Body of pancreas (tissue), 4 donors: ENCODE measurements at regions not wholly inside any gene's neighbourhood (a gene's known extent, or its start where the extent isn't known, plus 50 kb on each side); places are given as distances from the start of the nearest gene placed in this dataset.

Experiments used
- ATAC-seq: fragments of 150-250 bp; one replicate; pipeline ENCODE4 v1.9.1; 2016
- DNase-seq, 4 donors: peaks; one replicate each; pipeline ENCODE4 v3.0.0-alpha.2; 2019
- H3K27ac ChIP-seq, 4 donors: fragments of 200-600 bp; sonication (generic); 1 replicate in 3 of 4; 2 replicates in 1 of 4; pipeline versions ENCODE4 v1.5.1 to v1.6.1; 2016 to 2019; ENCODE audit warnings: mild to moderate bottlenecking in 1 of 4, mixed read lengths in 1 of 4, moderate library complexity in 1 of 4
- H3K27me3 ChIP-seq, 2 donors: fragments of 200-600 bp; sonication (generic); one replicate each; pipeline ENCODE4 v1.6.0; 2016; ENCODE audit warnings: mild to moderate bottlenecking in 1 of 2
- H3K36me3 ChIP-seq, 2 donors: fragments of 200-600 bp; sonication (generic); replicated peaks in 1 of 2; 2 replicates each; pipeline ENCODE4 v1.5.1; 2016; ENCODE audit warnings: low read depth in 2 of 2; ENCODE audit not compliant: insufficient read depth in 1 of 2
- H3K4me1 ChIP-seq: fragments of 200-600 bp; sonication (generic); one replicate; pipeline ENCODE4 v1.6.0; 2016
- H3K4me3 ChIP-seq, 2 donors: fragments of 200-600 bp; sonication (generic); 1 replicate in 1 of 2; 2 replicates in 1 of 2; pipeline ENCODE4 v1.5.1; 2016 to 2019
- H3K9me3 ChIP-seq, 3 donors: fragments of 200-600 bp; sonication (generic); 1 replicate in 2 of 3; 2 replicates in 1 of 3; pipeline ENCODE4 v1.5.1; 2016
- CTCF ChIP-seq, 7 experiments: fragments of 450-650 bp in 4 of 7; fragments of 200-600 bp in 3 of 7; sonication (generic) in 3 of 7; IDR thresholded peaks; one replicate each; pipeline ENCODE4 v1.5.1; 2016 to 2019; ENCODE audit warnings: antibody characterized with exemption in 7 of 7
- POLR2A ChIP-seq, 3 donors: fragments of 450-650 bp; IDR thresholded peaks; one replicate each; pipeline ENCODE4 v1.6.1; 2016; ENCODE audit warnings: antibody characterized with exemption in 3 of 3, mild to moderate bottlenecking in 2 of 3
- WGBS, 2 donors: methylation state at CpG; one replicate each; pipeline ENCODE4 v1.1.5; 2017; 5-methylcytosine and 5-hydroxymethylcytosine counted together
- intact Hi-C: fragments of 100-400 bp; cut with DNase I; formaldehyde crosslinking; loops from one replicate; pipeline ENCODE4 v1.15.1; 2023

- Histone ChIP-seq H3K27me3 (no peaks in the 10 kb centered on the region), H3K4me1 (no peaks in the 10 kb centered on the region), H3K9me3 (no peaks in the 10 kb centered on the region), H3K27ac (no peak overlapping the region), H3K36me3 (no peaks in the 10 kb centered on the region), H3K4me3 (no peak overlapping the region)
- WGBS, 2 donors = 89% methylated on average over 5 of the region's 5 CpGs
- TF ChIP-seq POLR2A (IDR thresholded peaks at IDR 0.05) (no peak), CTCF (IDR thresholded peaks at IDR 0.05) (no peak)
- intact Hi-C loops = no loop called here
- no peak for DNase-seq
- no peak for ATAC-seq
Observed at GRCh38 chr2:6281524-6281923, 584.2 kb downstream of the CMPK2 start.

- H3K27me3 ChIP-seq = no peaks in the 10 kb centered on the region
- TF ChIP-seq CTCF (IDR thresholded peaks at IDR 0.05) = no peak
- no peak for TF ChIP-seq POLR2A (IDR thresholded peaks at IDR 0.05)
- no peaks in the 10 kb centered on the region for H3K36me3 ChIP-seq
- WGBS, 2 donors = 73 to 75% methylated on average over 24 of the region's 24 CpGs
- intact Hi-C loops = no loop called here
- no peaks in the 10 kb centered on the region for H3K4me1 ChIP-seq
- no peak overlapping the region for H3K27ac ChIP-seq
- ATAC-seq (no peak), DNase-seq (no peak)
- no peak overlapping the region for H3K4me3 ChIP-seq
- H3K9me3 ChIP-seq = no peaks in the 10 kb centered on the region
Observed at GRCh38 chr2:6283259-6283658, 582.4 kb downstream of the CMPK2 start.

- ATAC-seq (no peak), DNase-seq (no peak)
- Histone ChIP-seq H3K4me3 (no peak overlapping the region), H3K27ac (no peak overlapping the region), H3K4me1 (no peaks in the 10 kb centered on the region), H3K36me3 (no peaks in the 10 kb centered on the region), H3K9me3 (no peaks in the 10 kb centered on the region), H3K27me3 (no peaks in the 10 kb centered on the region)
- TF ChIP-seq CTCF (IDR thresholded peaks at IDR 0.05) (no peak), POLR2A (IDR thresholded peaks at IDR 0.05) (no peak)
- 83 to 87% methylated on average over 4 of the region's 4 CpGs for WGBS, 2 donors
- intact Hi-C loops = no loop called here
Observed at GRCh38 chr2:6287406-6287805, 578.3 kb downstream of the CMPK2 start.

- Histone ChIP-seq H3K36me3 (no peaks in the 10 kb centered on the region), H3K27me3 (no peaks in the 10 kb centered on the region), H3K27ac (no peak overlapping the region), H3K9me3 (no peaks in the 10 kb centered on the region), H3K4me1 (no peaks in the 10 kb centered on the region), H3K4me3 (no peak overlapping the region)
- intact Hi-C loops = no loop called here
- ATAC-seq = no peak
- TF ChIP-seq POLR2A (IDR thresholded peaks at IDR 0.05) = no peak
- no peak for TF ChIP-seq CTCF (IDR thresholded peaks at IDR 0.05)
- DNase-seq = no peak
Observed at GRCh38 chr2:6288791-6289190, 576.9 kb downstream of the CMPK2 start.

GRCh38 chr2:6290217-6291015 lies 575.3 kb downstream of the CMPK2 start:
- no peak for DNase-seq
- 81 to 88% methylated on average over 8 to 9 of the region's 9 CpGs for WGBS, 2 donors
- no peaks in the 10 kb centered on the region for H3K9me3 ChIP-seq

More at GRCh38 chr2:6290217-6291015, 575.3 kb downstream of the CMPK2 start:
- Histone ChIP-seq H3K27ac (no peak overlapping the region), H3K4me1 (no peaks in the 10 kb centered on the region), H3K4me3 (no peak overlapping the region), H3K36me3 (no peaks in the 10 kb centered on the region), H3K27me3 (no peaks in the 10 kb centered on the region)
- TF ChIP-seq CTCF (IDR thresholded peaks at IDR 0.05) = no peak
- no peak for TF ChIP-seq POLR2A (IDR thresholded peaks at IDR 0.05)
- intact Hi-C loops = no loop called here
- ATAC-seq = no peak
